Ishikawa (cell line): ENCODE measurements at regions not wholly inside any gene's neighbourhood (a gene's known extent, or its start where the extent isn't known, plus 50 kb on each side); places are given as distances from the start of the nearest gene placed in this dataset.

Experiments
- CEBPB ChIP-seq: IDR thresholded peaks from 2 replicates; pipeline ENCODE4 v1.6.1; 2012
- CREB1 ChIP-seq: IDR thresholded peaks from 2 replicates; pipeline ENCODE4 v1.6.1; 2012; ENCODE audit warnings: low read depth
- EGR1 ChIP-seq: IDR thresholded peaks from 2 replicates; pipeline ENCODE4 v1.6.1; 2012
- EP300 ChIP-seq: IDR thresholded peaks from 2 replicates; pipeline ENCODE4 v1.6.1; 2012; ENCODE audit warnings: borderline replicate concordance
- FOXM1 ChIP-seq: IDR thresholded peaks from 2 replicates; pipeline ENCODE4 v1.6.1; 2012; ENCODE audit warnings: low read depth, borderline replicate concordance
- NFIC ChIP-seq: IDR thresholded peaks from 2 replicates; pipeline ENCODE4 v1.6.1; 2012
- RAD21 ChIP-seq: IDR thresholded peaks from 2 replicates; pipeline ENCODE4 v1.6.1; 2012; ENCODE audit warnings: low read depth
- TAF1 ChIP-seq: IDR thresholded peaks from 2 replicates; pipeline ENCODE4 v1.6.1; 2012; ENCODE audit warnings: low read depth, mild to moderate bottlenecking
- TCF12 ChIP-seq: IDR thresholded peaks from 2 replicates; pipeline ENCODE4 v1.6.1; 2012; ENCODE audit warnings: low read depth
- TEAD4 ChIP-seq: IDR thresholded peaks from 2 replicates; pipeline ENCODE4 v1.6.1; 2012
- YY1 ChIP-seq: IDR thresholded peaks from 2 replicates; pipeline ENCODE4 v1.6.1; 2012; ENCODE audit warnings: low read depth
- ZBTB7A ChIP-seq: IDR thresholded peaks from 2 replicates; pipeline ENCODE4 v1.6.1; 2012; ENCODE audit warnings: low read depth
- TF ChIP-seq, protein P1 (sequence below): IDR thresholded peaks from 2 replicates; pipeline ENCODE4 v1.6.1; 2012
- TF ChIP-seq, protein P2 (sequence below): IDR thresholded peaks from 2 replicates; pipeline ENCODE4 v1.6.1; 2012; ENCODE audit warnings: low read depth, mild to moderate bottlenecking
- TF ChIP-seq, protein P3 (sequence below): IDR thresholded peaks from 2 replicates; pipeline ENCODE4 v1.6.1; 2012

DNA sequence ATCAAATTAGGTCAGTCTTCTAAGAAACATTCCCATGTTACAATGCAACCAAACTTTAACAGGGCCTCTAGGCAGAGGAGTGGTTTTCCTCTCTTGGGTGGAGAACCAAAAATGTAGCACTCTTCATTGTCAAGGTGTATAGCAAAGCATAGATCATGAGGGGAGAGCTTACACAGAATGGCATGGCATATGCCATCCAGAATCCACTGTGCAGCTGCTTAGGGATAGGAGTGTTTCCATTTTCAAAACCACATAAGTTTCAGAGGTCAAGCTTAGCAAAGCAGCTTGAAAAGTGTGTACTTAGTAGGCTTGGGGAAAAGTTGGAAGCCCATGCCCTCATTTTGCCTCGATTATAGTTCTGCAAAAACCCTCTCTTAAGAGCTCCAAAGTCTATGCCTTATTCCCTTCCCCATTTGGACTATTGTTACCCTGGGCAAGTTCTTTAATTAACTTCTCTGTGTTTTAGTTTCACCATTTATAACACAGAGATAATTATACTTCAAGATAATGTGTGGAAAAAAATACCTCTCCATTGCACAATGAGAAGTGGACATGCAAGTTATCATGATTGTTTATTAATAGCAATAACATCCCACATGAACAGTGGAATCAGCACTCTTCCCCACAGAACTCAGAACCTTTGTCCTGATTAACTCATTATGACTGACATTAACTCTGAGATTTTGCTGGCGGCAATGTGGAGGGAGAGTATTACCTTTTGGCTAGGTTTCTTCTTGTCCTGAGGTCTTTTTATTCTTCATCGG, 398.9 kb upstream of the WWC1 start:
- TF ChIP-seq, protein P1, sequence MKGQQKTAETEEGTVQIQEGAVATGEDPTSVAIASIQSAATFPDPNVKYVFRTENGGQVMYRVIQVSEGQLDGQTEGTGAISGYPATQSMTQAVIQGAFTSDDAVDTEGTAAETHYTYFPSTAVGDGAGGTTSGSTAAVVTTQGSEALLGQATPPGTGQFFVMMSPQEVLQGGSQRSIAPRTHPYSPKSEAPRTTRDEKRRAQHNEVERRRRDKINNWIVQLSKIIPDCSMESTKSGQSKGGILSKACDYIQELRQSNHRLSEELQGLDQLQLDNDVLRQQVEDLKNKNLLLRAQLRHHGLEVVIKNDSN, result no peak
- TF ChIP-seq TEAD4 (no peak), EP300 (no peak), CREB1 (no peak), NFIC (no peak), YY1 (no peak), RAD21 (no peak), TAF1 (no peak), ZBTB7A (no peak), FOXM1 (no peak)

DNA sequence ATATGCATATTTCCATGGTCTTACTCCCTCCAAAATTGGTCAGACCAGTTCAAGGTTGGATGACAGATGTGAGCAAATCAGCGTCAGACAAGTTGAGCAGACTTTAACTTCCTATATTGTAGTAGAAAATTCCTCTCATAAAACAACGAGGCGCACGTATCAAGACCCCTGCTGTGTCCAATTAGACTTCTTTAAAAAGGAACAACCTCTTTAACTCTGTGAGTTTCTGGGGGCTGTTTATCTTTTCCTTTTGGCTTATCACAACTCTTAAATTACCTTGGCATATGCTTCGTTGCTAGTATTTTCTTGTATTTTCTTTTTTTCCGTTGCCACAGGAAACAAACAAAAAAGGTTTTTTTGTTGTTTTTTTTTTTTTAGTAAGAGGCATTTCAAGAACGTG, 398.2 kb upstream of the WWC1 start:
- TF ChIP-seq EGR1, result no peak
- no peak for TF ChIP-seq NFIC
- TF ChIP-seq TCF12, result no peak
- no peak for TF ChIP-seq CEBPB
- no peak for TF ChIP-seq FOXM1
- TF ChIP-seq, protein P2, sequence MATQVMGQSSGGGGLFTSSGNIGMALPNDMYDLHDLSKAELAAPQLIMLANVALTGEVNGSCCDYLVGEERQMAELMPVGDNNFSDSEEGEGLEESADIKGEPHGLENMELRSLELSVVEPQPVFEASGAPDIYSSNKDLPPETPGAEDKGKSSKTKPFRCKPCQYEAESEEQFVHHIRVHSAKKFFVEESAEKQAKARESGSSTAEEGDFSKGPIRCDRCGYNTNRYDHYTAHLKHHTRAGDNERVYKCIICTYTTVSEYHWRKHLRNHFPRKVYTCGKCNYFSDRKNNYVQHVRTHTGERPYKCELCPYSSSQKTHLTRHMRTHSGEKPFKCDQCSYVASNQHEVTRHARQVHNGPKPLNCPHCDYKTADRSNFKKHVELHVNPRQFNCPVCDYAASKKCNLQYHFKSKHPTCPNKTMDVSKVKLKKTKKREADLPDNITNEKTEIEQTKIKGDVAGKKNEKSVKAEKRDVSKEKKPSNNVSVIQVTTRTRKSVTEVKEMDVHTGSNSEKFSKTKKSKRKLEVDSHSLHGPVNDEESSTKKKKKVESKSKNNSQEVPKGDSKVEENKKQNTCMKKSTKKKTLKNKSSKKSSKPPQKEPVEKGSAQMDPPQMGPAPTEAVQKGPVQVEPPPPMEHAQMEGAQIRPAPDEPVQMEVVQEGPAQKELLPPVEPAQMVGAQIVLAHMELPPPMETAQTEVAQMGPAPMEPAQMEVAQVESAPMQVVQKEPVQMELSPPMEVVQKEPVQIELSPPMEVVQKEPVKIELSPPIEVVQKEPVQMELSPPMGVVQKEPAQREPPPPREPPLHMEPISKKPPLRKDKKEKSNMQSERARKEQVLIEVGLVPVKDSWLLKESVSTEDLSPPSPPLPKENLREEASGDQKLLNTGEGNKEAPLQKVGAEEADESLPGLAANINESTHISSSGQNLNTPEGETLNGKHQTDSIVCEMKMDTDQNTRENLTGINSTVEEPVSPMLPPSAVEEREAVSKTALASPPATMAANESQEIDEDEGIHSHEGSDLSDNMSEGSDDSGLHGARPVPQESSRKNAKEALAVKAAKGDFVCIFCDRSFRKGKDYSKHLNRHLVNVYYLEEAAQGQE, result no peak
- no peak for TF ChIP-seq YY1
- TF ChIP-seq, protein P1, result no peak
- no peak for TF ChIP-seq EP300
- TF ChIP-seq TAF1, result no peak
- TF ChIP-seq ZBTB7A, result no peak
- TF ChIP-seq CREB1, result no peak
- TF ChIP-seq RAD21, result no peak
- TF ChIP-seq, protein P3, sequence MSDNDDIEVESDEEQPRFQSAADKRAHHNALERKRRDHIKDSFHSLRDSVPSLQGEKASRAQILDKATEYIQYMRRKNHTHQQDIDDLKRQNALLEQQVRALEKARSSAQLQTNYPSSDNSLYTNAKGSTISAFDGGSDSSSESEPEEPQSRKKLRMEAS, result no peak
- no peak for TF ChIP-seq TEAD4

DNA sequence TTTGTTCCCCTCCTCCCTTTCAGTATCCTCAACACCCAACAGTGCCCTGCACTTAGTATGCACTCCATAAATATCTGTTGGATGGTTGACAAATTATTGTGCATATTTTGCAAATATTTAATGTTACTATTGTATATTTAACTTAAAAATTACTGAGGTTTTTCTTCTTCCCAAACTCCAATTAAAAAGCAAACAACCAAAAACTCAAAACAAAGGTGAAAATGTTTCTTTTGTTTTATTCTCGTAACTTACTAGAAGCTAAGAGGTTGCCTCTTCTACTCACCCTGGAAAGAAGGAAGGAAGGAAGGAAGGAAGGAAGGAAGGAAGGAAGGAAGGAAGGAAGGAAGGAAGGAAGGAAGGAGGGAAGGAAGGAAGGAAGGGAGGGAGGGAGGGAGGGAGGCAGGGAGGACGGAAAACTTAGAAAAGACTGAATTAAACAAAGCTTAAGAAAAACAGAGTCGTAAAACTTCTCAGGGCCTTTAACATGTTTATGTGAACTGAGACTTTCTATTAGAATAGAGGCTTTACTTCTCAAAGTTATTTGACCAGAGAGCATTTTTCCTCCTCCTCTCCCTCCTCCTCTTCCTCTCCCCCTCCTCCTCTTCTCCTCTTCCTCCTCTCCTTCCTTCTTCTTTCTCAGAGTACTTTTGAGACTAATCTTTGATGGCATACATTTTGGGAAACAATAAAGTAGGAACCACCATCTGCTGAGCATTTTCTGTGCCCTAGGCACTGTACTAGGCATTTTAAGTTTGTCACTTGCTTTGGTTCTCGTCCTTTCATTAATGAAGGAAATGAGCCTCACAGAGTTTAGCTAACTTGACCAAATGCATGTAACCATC, 396.6 kb upstream of the WWC1 start:
- TF ChIP-seq RAD21, result no peak
- no peak for TF ChIP-seq CEBPB
- no peak for TF ChIP-seq TCF12
- TF ChIP-seq EGR1, result no peak
- TF ChIP-seq CREB1, result no peak
- TF ChIP-seq, protein P1, result no peak
- TF ChIP-seq YY1, result no peak
- TF ChIP-seq FOXM1, result no peak
- TF ChIP-seq TEAD4, result no peak
- no peak for TF ChIP-seq TAF1
- TF ChIP-seq, protein P2, result no peak
- TF ChIP-seq ZBTB7A, result no peak
- TF ChIP-seq EP300, result no peak
- TF ChIP-seq, protein P3, result no peak
- no peak for TF ChIP-seq NFIC

DNA sequence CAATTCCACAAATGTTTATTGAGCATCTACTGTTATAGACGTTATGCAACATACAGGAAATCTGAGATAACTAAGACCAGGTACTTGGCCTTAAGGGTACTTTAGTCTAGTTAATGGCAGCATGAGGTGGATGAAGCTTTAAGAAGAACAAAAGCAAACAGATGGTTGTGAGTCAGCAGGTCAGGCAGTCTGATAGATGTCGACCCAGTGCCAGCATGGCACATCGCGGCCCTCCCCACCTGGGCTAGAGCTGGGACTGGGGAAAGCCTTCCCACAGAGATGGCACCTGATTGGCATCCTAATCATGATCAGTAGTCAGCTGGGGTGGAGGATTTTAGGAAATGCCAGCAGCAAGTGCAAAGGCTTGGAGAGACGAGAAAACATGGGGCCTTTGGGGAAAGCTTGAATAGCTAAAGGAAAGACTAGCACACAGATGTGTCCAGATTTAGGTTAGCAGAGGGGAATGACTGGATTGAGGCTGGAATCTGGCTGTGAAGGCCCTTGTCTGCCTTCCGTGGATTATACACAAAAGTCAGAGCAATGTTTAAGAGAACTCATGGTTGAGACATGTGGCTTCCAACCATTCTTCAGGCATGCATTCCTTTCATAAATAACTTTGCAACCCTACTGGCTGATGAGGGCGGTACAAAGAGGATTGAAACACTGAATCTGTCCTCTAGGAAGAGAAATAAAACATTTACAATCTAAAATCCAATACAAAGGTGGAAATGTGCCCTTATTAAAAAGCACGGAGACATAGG, 395.4 kb upstream of the WWC1 start:
- TF ChIP-seq, protein P3, result no peak
- TF ChIP-seq NFIC (no peak), EP300 (no peak), CREB1 (no peak), CEBPB (no peak), RAD21 (no peak), TCF12 (no peak), YY1 (no peak), EGR1 (no peak), FOXM1 (no peak), TEAD4 (no peak), TAF1 (no peak), ZBTB7A (no peak)
- TF ChIP-seq, protein P1, result no peak
- TF ChIP-seq, protein P2, result no peak
